ENCODE measurements at regions not wholly inside any gene's neighbourhood (a gene's known extent, or its start where the extent isn't known, plus 50 kb on each side); places are given as distances from the start of the nearest gene placed in this dataset.

- H3K27me3 ChIP-seq: no peaks in the 10 kb centered on the region
- no peaks in the 10 kb centered on the region for H3K36me3 ChIP-seq
- no peaks in the 10 kb centered on the region for H3K9me3 ChIP-seq
- H3K4me1 ChIP-seq: no peaks in the 10 kb centered on the region
- WGBS, 2 donors (ENCODE audit: low coverage in 1 of 2): 62 to 69% methylated on average over 4 of the region's 4 CpGs
- no peak overlapping the region for H3K27ac ChIP-seq
- H3K4me3 ChIP-seq: no peak overlapping the region
- no peak for ATAC-seq
- TF ChIP-seq EP300 (IDR thresholded peaks at IDR 0.05) (no peak), POLR2AphosphoS5 (IDR thresholded peaks at IDR 0.05) (no peak), POLR2A (IDR thresholded peaks at IDR 0.05) (no peak), CTCF (IDR thresholded peaks at IDR 0.05) (no peak)
These were observed 507.8 kb upstream of the NMUR2 start for GRCh38 chr5:152912924-152913323.

GRCh38 chr5:152932621-152933020, 527.5 kb upstream of the NMUR2 start:
- no peak for ATAC-seq
- TF ChIP-seq POLR2AphosphoS5 (IDR thresholded peaks at IDR 0.05) (no peak), POLR2A (IDR thresholded peaks at IDR 0.05) (no peak), EP300 (IDR thresholded peaks at IDR 0.05) (no peak), CTCF (IDR thresholded peaks at IDR 0.05) (no peak)
- no peak overlapping the region for H3K4me3 ChIP-seq
- H3K36me3 ChIP-seq: no peaks in the 10 kb centered on the region
- H3K9me3 ChIP-seq: no peaks in the 10 kb centered on the region
- no peak overlapping the region for H3K27ac ChIP-seq
- no peaks in the 10 kb centered on the region for H3K4me1 ChIP-seq
- H3K27me3 ChIP-seq: no peaks in the 10 kb centered on the region

- H3K4me3 ChIP-seq: no peak overlapping the region
- H3K9me3 ChIP-seq: no peaks in the 10 kb centered on the region
- no peak overlapping the region for H3K27ac ChIP-seq
- 51 to 88% methylated on average over 2 of the region's 2 CpGs for WGBS, 2 donors (ENCODE audit: low coverage in 1 of 2)
- no peak for TF ChIP-seq EP300 (IDR thresholded peaks at IDR 0.05)
- TF ChIP-seq CTCF (IDR thresholded peaks at IDR 0.05): no peak
- TF ChIP-seq POLR2AphosphoS5 (IDR thresholded peaks at IDR 0.05): no peak
- no peak for TF ChIP-seq POLR2A (IDR thresholded peaks at IDR 0.05)
- H3K36me3 ChIP-seq: no peaks in the 10 kb centered on the region
- H3K4me1 ChIP-seq: no peaks in the 10 kb centered on the region
- no peaks in the 10 kb centered on the region for H3K27me3 ChIP-seq
- ATAC-seq: no peak
These were observed 528.0 kb upstream of the NMUR2 start for GRCh38 chr5:152933056-152933455.

DNA sequence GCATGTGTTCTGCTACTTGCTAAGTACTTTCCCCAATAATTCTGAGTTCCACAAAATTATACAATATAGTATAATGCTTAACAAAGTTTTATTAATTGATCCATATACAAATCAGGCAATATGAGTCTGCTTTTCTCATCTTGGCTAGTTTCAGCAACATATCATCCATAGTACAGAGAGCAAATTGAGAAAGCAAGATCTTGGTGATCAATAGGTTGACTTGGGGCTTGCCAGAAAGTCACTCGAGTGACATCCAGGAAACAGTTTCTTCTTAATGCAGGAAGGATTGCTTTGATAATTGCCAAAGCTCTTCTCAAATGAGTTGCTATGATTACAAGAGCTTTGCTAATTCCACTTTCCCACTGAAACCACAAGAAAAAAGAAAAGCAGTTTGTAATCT, 533.6 kb upstream of the NMUR2 start:
- no peak for TF ChIP-seq POLR2AphosphoS5 (IDR thresholded peaks at IDR 0.05)
- TF ChIP-seq POLR2A (IDR thresholded peaks at IDR 0.05): no peak
- TF ChIP-seq CTCF (IDR thresholded peaks at IDR 0.05): no peak
- TF ChIP-seq EP300 (IDR thresholded peaks at IDR 0.05): no peak
- H3K36me3 ChIP-seq: no peaks in the 10 kb centered on the region
- no peak overlapping the region for H3K4me3 ChIP-seq
- peaks cover 0 to 7% (median 0%) of the 10 kb centered on the region in 3 donors for H3K9me3 ChIP-seq
- no peaks in the 10 kb centered on the region for H3K4me1 ChIP-seq
- H3K27ac ChIP-seq: no peak overlapping the region
- 71 to 75% methylated on average over 1 of the region's 1 CpG for WGBS, 2 donors (ENCODE audit: low coverage in 1 of 2)
- no peaks in the 10 kb centered on the region for H3K27me3 ChIP-seq
- ATAC-seq: no peak

DNA sequence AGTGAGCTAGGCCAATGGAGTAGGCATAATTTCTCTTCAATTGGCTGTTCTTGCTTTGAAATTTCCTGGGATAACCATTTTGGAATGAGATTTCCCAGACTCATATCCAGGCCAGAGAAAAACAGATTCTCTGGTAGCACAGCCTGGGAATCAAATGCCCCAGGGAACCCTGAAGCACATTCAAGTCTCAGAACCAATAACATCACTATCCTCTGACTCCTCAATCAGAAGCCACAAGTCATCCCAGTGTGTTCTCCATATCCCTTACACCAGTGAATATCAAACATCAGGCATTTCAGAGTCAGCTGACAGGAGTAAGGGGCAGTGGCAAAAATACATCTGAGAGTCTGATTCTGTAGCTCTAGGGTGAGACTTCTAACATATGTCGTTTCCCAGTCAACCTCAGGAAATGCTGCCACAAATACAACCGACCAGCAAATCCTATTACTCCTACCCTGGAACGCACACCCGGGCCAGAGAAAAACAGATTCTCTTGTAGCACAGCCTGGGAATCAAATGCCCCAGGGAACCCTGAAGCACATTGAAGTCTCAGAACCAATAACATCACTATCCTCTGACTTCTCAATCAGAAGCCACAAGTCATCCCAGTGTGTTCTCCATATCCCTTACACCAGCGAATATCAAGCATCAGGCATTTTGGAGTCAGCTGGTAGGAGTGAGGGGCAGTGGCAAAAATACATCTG, 537.7 kb upstream of the NMUR2 start:
- H3K4me1 ChIP-seq: no peaks in the 10 kb centered on the region
- TF ChIP-seq CTCF (IDR thresholded peaks at IDR 0.05): no peak
- no peaks in the 10 kb centered on the region for H3K27me3 ChIP-seq
- 67 to 72% methylated on average over 1 to 4 of the region's 5 CpGs for WGBS, 2 donors (ENCODE audit: low coverage in 1 of 2)
- no peak overlapping the region for H3K27ac ChIP-seq
- peaks cover 0 to 7% (median 0%) of the 10 kb centered on the region in 3 donors for H3K9me3 ChIP-seq
- no peaks in the 10 kb centered on the region for H3K36me3 ChIP-seq
- no peak overlapping the region for H3K4me3 ChIP-seq
- no peak for ATAC-seq
